Osteocyte (in vitro differentiated cells): ENCODE measurements at regions not wholly inside any gene's neighbourhood (a gene's known extent, or its start where the extent isn't known, plus 50 kb on each side); places are given as distances from the start of the nearest gene placed in this dataset.

Experiments
- DNase-seq: peaks from one replicate; pipeline ENCODE4 v3.0.0; 2021; ENCODE audit warnings: mixed read lengths; ENCODE audit not compliant: unreplicated experiment; ENCODE audit errors: extremely low spot score
- H3K27ac Mint-ChIP-seq: one replicate; pipeline ENCODE4 v1.8.0; 2021; ENCODE audit warnings: mild to moderate bottlenecking, mixed read lengths; ENCODE audit not compliant: unreplicated experiment
- H3K27me3 Mint-ChIP-seq: one replicate; pipeline ENCODE4 v1.8.0; 2021; ENCODE audit warnings: mixed read lengths; ENCODE audit not compliant: unreplicated experiment
- H3K36me3 Mint-ChIP-seq: one replicate; pipeline ENCODE4 v1.8.0; 2021; ENCODE audit warnings: mixed read lengths; ENCODE audit not compliant: unreplicated experiment
- H3K4me1 Mint-ChIP-seq: one replicate; pipeline ENCODE4 v1.8.0; 2021; ENCODE audit warnings: mixed read lengths; ENCODE audit not compliant: unreplicated experiment
- H3K4me3 Mint-ChIP-seq: one replicate; pipeline ENCODE4 v1.8.0; 2021; ENCODE audit warnings: mild to moderate bottlenecking, moderate library complexity, mixed read lengths; ENCODE audit not compliant: unreplicated experiment
- H3K9me3 Mint-ChIP-seq: one replicate; pipeline ENCODE4 v1.8.0; 2021; ENCODE audit warnings: mixed read lengths; ENCODE audit not compliant: unreplicated experiment
- CTCF ChIP-seq: fragments of 200-600 bp; sonication (generic); IDR thresholded peaks from 2 replicates; pipeline ENCODE4 v1.5.0; 2021; ENCODE audit warnings: antibody characterized with exemption, mild to moderate bottlenecking, moderate library complexity

GRCh38 chr18:71431171-71431570, 1113.0 kb downstream of the CBLN2 start:
- TF ChIP-seq CTCF: no peak
- H3K27me3 Mint-ChIP-seq: no peaks in the 10 kb centered on the region
- H3K27ac Mint-ChIP-seq: no peak overlapping the region
- no peaks in the 10 kb centered on the region for H3K4me1 Mint-ChIP-seq
- no peak overlapping the region for H3K4me3 Mint-ChIP-seq
- no peaks in the 10 kb centered on the region for H3K9me3 Mint-ChIP-seq
- no peaks in the 10 kb centered on the region for H3K36me3 Mint-ChIP-seq
- DNase-seq: no peak

GRCh38 chr18:71426441-71426840, 1117.7 kb downstream of the CBLN2 start:
- TF ChIP-seq CTCF: no peak
- no peaks in the 10 kb centered on the region for H3K9me3 Mint-ChIP-seq

GRCh38 chr18:71405169-71405809, 1116.4 kb downstream of the SOCS6 start:
- Mint-ChIP-seq H3K36me3 (no peaks in the 10 kb centered on the region), H3K9me3 (peaks cover 8% of the 10 kb centered on the region), H3K27ac (no peak overlapping the region), H3K27me3 (no peaks in the 10 kb centered on the region), H3K4me3 (no peak overlapping the region), H3K4me1 (no peaks in the 10 kb centered on the region)
- no peak for DNase-seq
- TF ChIP-seq CTCF: no peak

More at GRCh38 chr18:71426441-71426840, 1117.7 kb downstream of the CBLN2 start:
- no peak overlapping the region for H3K4me3 Mint-ChIP-seq
- H3K4me1 Mint-ChIP-seq: no peaks in the 10 kb centered on the region
- DNase-seq: no peak
- no peaks in the 10 kb centered on the region for H3K27me3 Mint-ChIP-seq
- H3K27ac Mint-ChIP-seq: no peak overlapping the region
- no peaks in the 10 kb centered on the region for H3K36me3 Mint-ChIP-seq

- Mint-ChIP-seq H3K27ac (no peak overlapping the region), H3K9me3 (no peaks in the 10 kb centered on the region), H3K4me3 (no peak overlapping the region), H3K27me3 (no peaks in the 10 kb centered on the region), H3K36me3 (no peaks in the 10 kb centered on the region), H3K4me1 (no peaks in the 10 kb centered on the region)
- DNase-seq: no peak
- TF ChIP-seq CTCF: no peak
Measured at GRCh38 chr18:71403501-71403900, 1114.7 kb downstream of the SOCS6 start.

GRCh38 chr18:71398531-71398930, 1109.7 kb downstream of the SOCS6 start:
- H3K4me3 Mint-ChIP-seq: no peak overlapping the region
- no peaks in the 10 kb centered on the region for H3K27me3 Mint-ChIP-seq
- no peak overlapping the region for H3K27ac Mint-ChIP-seq
- H3K9me3 Mint-ChIP-seq: no peaks in the 10 kb centered on the region
- TF ChIP-seq CTCF: peak; percentile 9
- no peaks in the 10 kb centered on the region for H3K4me1 Mint-ChIP-seq
- no peaks in the 10 kb centered on the region for H3K36me3 Mint-ChIP-seq
- DNase-seq: no peak
